K562 (cell line): ENCODE measurements at regions not wholly inside any gene's neighbourhood (a gene's known extent, or its start where the extent isn't known, plus 50 kb on each side); places are given as distances from the start of the nearest gene placed in this dataset.

Experiments used
- ATAC-seq: fragments of 200-7000 bp; cut with Tn5 transposase; 3 replicates; pipeline ENCODE4 v1.9.1; 2020; ENCODE audit warnings: moderate library complexity
- BruUV-seq: library from RNA; stranded (reverse); fragments of 400-500 nt; replicated peaks from 2 replicates; lab custom pipeline; 2021; lab: Mats Ljungman, UMichigan
- CTCF ChIA-PET: fragments of 300-600 bp; formaldehyde crosslinking; extraction: SDS; loops from one replicate; lab custom pipeline; 2021; ENCODE audit warnings: low intra/inter-chr PET ratio; lab: Yijun Ruan, JAX
- POLR2A ChIA-PET: fragments of 300-600, 350-650 bp; sonication (Branson Sonifier 250); formaldehyde crosslinking; extraction: SDS; loops from one replicate; lab custom pipeline; 2021; ENCODE audit warnings: antibody characterized with exemption, inconsistent platforms; lab: Yijun Ruan, JAX
- DNase-seq, 4 experiments: peaks; one replicate each; pipeline versions ENCODE4 v3.0.0 to v3.0.0-alpha.2; 2011 to 2018; ENCODE audit warnings: low spot score in 3 of 4, mixed read lengths in 3 of 4; ENCODE audit errors: extremely low read depth in 1 of 4
- FAIRE-seq: peaks from 2 replicates; lab custom pipeline; 2011; peaks lifted over from hg19 to GRCh38; lab: Jason Lieb, UNC
- H2AFZ ChIP-seq: 2 replicates; pipeline ENCODE4 v1.6.0; 2011; ENCODE audit warnings: low read depth, low read length, control low read depth, inconsistent platforms
- H3K27ac ChIP-seq: fragments of 200-600 bp; 3 replicates; pipeline ENCODE4 v1.8.0; 2011; ENCODE audit warnings: low read depth, mild to moderate bottlenecking, control low read depth, inconsistent platforms, low read length, moderate library complexity, mixed read lengths; ENCODE audit errors: extremely low read depth
- H3K27me3 ChIP-seq, 2 experiments: fragments of 300-600 bp in 1 of 2; 2 replicates in 1 of 2; 3 replicates in 1 of 2; pipeline versions ENCODE4 v1.6.0 to v1.8.0; 2011; ENCODE audit warnings: inconsistent platforms in 2 of 2, low read length in 2 of 2, mild to moderate bottlenecking in 1 of 2, mixed read lengths in 1 of 2, moderate library complexity in 1 of 2; ENCODE audit not compliant: control insufficient read depth in 2 of 2, insufficient read depth in 2 of 2
- H3K36me3 ChIP-seq: fragments of 300-600 bp; 3 replicates; pipeline ENCODE4 v1.8.0; 2011; ENCODE audit warnings: mild to moderate bottlenecking, low read length, inconsistent platforms; ENCODE audit not compliant: control insufficient read depth, insufficient read depth
- H3K4me1 ChIP-seq, 2 experiments: fragments of 200-600 bp in 1 of 2; replicated peaks in 1 of 2; 2 replicates in 1 of 2; 3 replicates in 1 of 2; pipeline versions ENCODE4 v1.5.1 to v1.8.0; 2011; ENCODE audit warnings: inconsistent platforms in 2 of 2, low read length in 2 of 2, mild to moderate bottlenecking in 1 of 2, mixed read lengths in 1 of 2, moderate library complexity in 1 of 2; ENCODE audit not compliant: control insufficient read depth in 2 of 2, insufficient read depth in 2 of 2
- H3K4me2 ChIP-seq: 2 replicates; pipeline ENCODE4 v1.6.1; 2011; ENCODE audit warnings: low read length, control low read depth, inconsistent platforms, mixed read lengths; ENCODE audit not compliant: insufficient read depth
- H3K4me3 ChIP-seq: fragments of 200-600 bp; sonication (generic), shearing (Covaris generic); 2 replicates; pipeline ENCODE4 v1.5.1; 2016; ENCODE audit warnings: control low read depth, inconsistent platforms
- H3K79me2 ChIP-seq: fragments of 200-600 bp; 3 replicates; pipeline ENCODE4 v1.8.0; 2011; ENCODE audit warnings: low read length, inconsistent platforms; ENCODE audit not compliant: control insufficient read depth, insufficient read depth
- H3K9ac ChIP-seq, 2 experiments: 2 replicates each; pipeline versions ENCODE4 v1.6.0 to v1.6.1; 2011; ENCODE audit warnings: low read depth in 2 of 2, low read length in 2 of 2, control low read depth in 1 of 2, inconsistent platforms in 1 of 2, mild to moderate bottlenecking in 1 of 2, mixed read lengths in 1 of 2; ENCODE audit not compliant: insufficient read depth in 1 of 2
- H3K9me1 ChIP-seq: one replicate; pipeline ENCODE4 v1.6.0; 2011; ENCODE audit warnings: inconsistent platforms, mild to moderate bottlenecking, low read length, moderate library complexity; ENCODE audit not compliant: control insufficient read depth, insufficient read depth
- H3K9me3 ChIP-seq: replicated peaks from 2 replicates; pipeline ENCODE4 v1.5.1; 2011; ENCODE audit warnings: low read depth, low read length, inconsistent platforms; ENCODE audit not compliant: control insufficient read depth, insufficient read depth
- H4K20me1 ChIP-seq: replicated peaks from 2 replicates; pipeline ENCODE4 v1.6.1; 2011; ENCODE audit warnings: low read length, inconsistent platforms, mixed read lengths; ENCODE audit not compliant: control insufficient read depth, insufficient read depth
- CREBBP ChIP-seq: IDR thresholded peaks from one replicate; pipeline ENCODE4 v1.6.1; 2012; ENCODE audit warnings: low read depth, mild to moderate bottlenecking, control low read depth, inconsistent platforms, low read length
- DMBX1 ChIP-seq: fragments of 250-450 bp; sonication (Bioruptor Pico); IDR thresholded peaks from 2 replicates; pipeline ENCODE4 v1.8.0; 2022; ENCODE audit warnings: inconsistent platforms, mild to moderate bottlenecking, moderate library complexity, borderline replicate concordance
- FOS ChIP-seq: IDR thresholded peaks from 3 replicates; pipeline ENCODE4 v1.6.1; 2011; ENCODE audit not compliant: insufficient read length; ENCODE audit errors: extremely low read depth
- KLF1 ChIP-seq: fragments of 450-650 bp; IDR thresholded peaks from 2 replicates; pipeline ENCODE4 v1.6.1; 2016; ENCODE audit warnings: missing genetic modification characterization, missing compliant biosample characterization
- MCM5 ChIP-seq: fragments of 450-650 bp; IDR thresholded peaks from 2 replicates; pipeline ENCODE4 v1.6.1; 2016; ENCODE audit warnings: low read depth
- SIX5 ChIP-seq, 2 experiments: IDR thresholded peaks; 2 replicates each; pipeline ENCODE4 v1.6.1; 2011; ENCODE audit warnings: low read length in 2 of 2, borderline replicate concordance in 1 of 2, low read depth in 1 of 2, mild to moderate bottlenecking in 1 of 2, moderate library complexity in 1 of 2; ENCODE audit not compliant: insufficient read depth in 1 of 2
- WHSC1 ChIP-seq: IDR thresholded peaks from one replicate; pipeline ENCODE4 v1.6.1; 2012; ENCODE audit warnings: low read length, control low read depth, inconsistent platforms
- ZNF282 ChIP-seq: sonication (generic); formaldehyde crosslinking; IDR thresholded peaks from 2 replicates; pipeline ENCODE4 v1.8.1; 2023; ENCODE audit warnings: missing genetic modification reagents
- ZNF347 ChIP-seq: fragments of 450-650 bp; formaldehyde crosslinking; IDR thresholded peaks from 2 replicates; pipeline ENCODE4 v1.4.0; 2020; ENCODE audit warnings: low read depth, mild to moderate bottlenecking, moderate library complexity
- ZNF639 ChIP-seq, 2 experiments: fragments of 200-800 bp in 1 of 2; sonication (Bioruptor generic) in 1 of 2; sonication (generic) in 1 of 2; formaldehyde crosslinking in 1 of 2; IDR thresholded peaks in 1 of 2; conservative IDR thresholded peaks in 1 of 2; 2 replicates each; pipeline versions ENCODE4 v1.5.0 to v1.6.1; 2016 to 2020; ENCODE audit warnings: missing compliant biosample characterization in 1 of 2, missing genetic modification characterization in 1 of 2, missing genetic modification reagents in 1 of 2
- ZNF778 ChIP-seq: fragments of 450-650 bp; formaldehyde crosslinking; IDR thresholded peaks from 2 replicates; pipeline ENCODE4 v1.4.0; 2020; ENCODE audit warnings: mild to moderate bottlenecking, moderate library complexity
- WGBS: fragments of 100-300 bp; shearing (Covaris generic); methylation state at CpG from one replicate; pipeline ENCODE4 v1.1.6; 2016; ENCODE audit warnings: low coverage, mixed read lengths; ENCODE audit not compliant: insufficient coverage; ENCODE audit errors: missing lambda C conversion rate; 5-methylcytosine and 5-hydroxymethylcytosine counted together
- in situ Hi-C: fragments of 300-500 bp; cut with MboI; formaldehyde crosslinking; loops from 4 replicates; pipeline ENCODE4 v1.15.0; 2018; ENCODE audit warnings: inconsistent platforms, mixed read lengths
- intact Hi-C: fragments of 100-400 bp; cut with micrococcal nuclease; formaldehyde crosslinking; loops from 2 replicates; pipeline ENCODE4 v1.14.2; 2022

- in situ Hi-C loops, result no loop called here
- no TSS peak for BruUV-seq
These were observed 585.7 kb upstream of the CBLB start for GRCh38 chr3:106454497-106454896.

More at GRCh38 chr3:106454497-106454896, 585.7 kb upstream of the CBLB start:
- Histone ChIP-seq H3K36me3 (no peaks in the 10 kb centered on the region), H3K27ac (no peak overlapping the region), H4K20me1 (no peaks in the 10 kb centered on the region), H2AFZ (no peak overlapping the region), H3K4me3 (no peak overlapping the region), H3K4me1 (no peaks in the 10 kb centered on the region), H3K79me2 (no peaks in the 10 kb centered on the region), H3K9ac (no peak overlapping the region), H3K9me1 (no peaks in the 10 kb centered on the region), H3K4me2 (no peak overlapping the region), H3K27me3 (no peaks in the 10 kb centered on the region), H3K9me3 (no peaks in the 10 kb centered on the region)
- FAIRE-seq (no peak), DNase-seq (no peak), ATAC-seq (no peak)
- intact Hi-C loops, result no loop called here
- WGBS, result 17% methylated on average over 3 of the region's 4 CpGs
- POLR2A ChIA-PET, result interaction anchor here (1.2 kb wide), 1 partner anchor 33 kb away, joined by 3 read pairs; no protein-coding TSS in a partner anchor
- TF ChIP-seq ZNF347 (no peak), CREBBP (no peak), DMBX1 (CRISPR knock-in tag) (no peak), MCM5 (no peak), KLF1 (no peak), SIX5 (IDR thresholded peaks at IDR 0.05; ENCODE audit: borderline replicate concordance in 1 of 2, insufficient read depth in 1 of 2, low read depth in 1 of 2, low read length in 2 of 2) (no peak), ZNF639 (CRISPR knock-in tag; conservative IDR thresholded peaks at IDR 0.05 in 1 of 2, IDR thresholded peaks at IDR 0.05 in 1 of 2) (no peak), ZNF282 (CRISPR knock-in tag) (no peak), FOS (no peak), WHSC1 (no peak), ZNF778 (no peak)
- CTCF ChIA-PET, result interaction anchor here (0.6 kb wide), 1 partner anchor 23 kb away, joined by 3 read pairs; no protein-coding TSS in a partner anchor
